Epithelial cell of esophagus (primary cell): ENCODE measurements at regions not wholly inside any gene's neighbourhood (a gene's known extent, or its start where the extent isn't known, plus 50 kb on each side); places are given as distances from the start of the nearest gene placed in this dataset.

ENCODE experiments used
- DNase-seq: peaks from one replicate; pipeline ENCODE4 v3.0.0; 2010; ENCODE audit warnings: low read depth
- H3K4me3 ChIP-seq: 2 replicates; pipeline ENCODE4 v1.5.1; 2011; ENCODE audit warnings: mild to moderate bottlenecking, low read length, control low read depth
- TF ChIP-seq, protein P1 (sequence below): IDR thresholded peaks from 2 replicates; pipeline ENCODE4 v1.5.1; 2011; ENCODE audit warnings: low read depth, mild to moderate bottlenecking, low read length, control low read depth, inconsistent platforms; ENCODE audit not compliant: insufficient read depth; ENCODE audit errors: missing control alignments

GRCh38 chr3:28039234-28039633 lies 202.2 kb upstream of the CMC1 start:
- no peak for DNase-seq
- TF ChIP-seq, protein P1, sequence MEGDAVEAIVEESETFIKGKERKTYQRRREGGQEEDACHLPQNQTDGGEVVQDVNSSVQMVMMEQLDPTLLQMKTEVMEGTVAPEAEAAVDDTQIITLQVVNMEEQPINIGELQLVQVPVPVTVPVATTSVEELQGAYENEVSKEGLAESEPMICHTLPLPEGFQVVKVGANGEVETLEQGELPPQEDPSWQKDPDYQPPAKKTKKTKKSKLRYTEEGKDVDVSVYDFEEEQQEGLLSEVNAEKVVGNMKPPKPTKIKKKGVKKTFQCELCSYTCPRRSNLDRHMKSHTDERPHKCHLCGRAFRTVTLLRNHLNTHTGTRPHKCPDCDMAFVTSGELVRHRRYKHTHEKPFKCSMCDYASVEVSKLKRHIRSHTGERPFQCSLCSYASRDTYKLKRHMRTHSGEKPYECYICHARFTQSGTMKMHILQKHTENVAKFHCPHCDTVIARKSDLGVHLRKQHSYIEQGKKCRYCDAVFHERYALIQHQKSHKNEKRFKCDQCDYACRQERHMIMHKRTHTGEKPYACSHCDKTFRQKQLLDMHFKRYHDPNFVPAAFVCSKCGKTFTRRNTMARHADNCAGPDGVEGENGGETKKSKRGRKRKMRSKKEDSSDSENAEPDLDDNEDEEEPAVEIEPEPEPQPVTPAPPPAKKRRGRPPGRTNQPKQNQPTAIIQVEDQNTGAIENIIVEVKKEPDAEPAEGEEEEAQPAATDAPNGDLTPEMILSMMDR, result no peak
- H3K4me3 ChIP-seq, result no peak overlapping the region

DNA sequence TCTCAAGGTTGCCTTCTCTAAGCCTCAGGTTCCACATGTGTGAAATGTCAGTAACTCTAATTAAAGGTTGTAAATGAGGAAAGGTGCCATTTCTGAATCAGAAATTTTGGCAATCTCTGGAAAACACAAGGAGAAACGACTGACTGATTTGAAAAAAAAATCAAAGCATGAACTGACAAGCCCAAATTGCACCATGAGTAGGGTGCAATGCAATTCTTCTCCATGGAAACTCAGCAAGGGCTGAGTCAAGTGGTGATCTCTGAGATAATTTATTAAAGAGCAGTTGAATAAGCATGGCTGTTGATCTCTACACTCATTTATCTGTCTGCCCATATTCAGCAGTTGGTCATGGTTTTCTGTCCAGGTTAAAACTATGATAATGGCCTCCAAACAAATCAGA lies 201.6 kb upstream of the CMC1 start:
- no peak overlapping the region for H3K4me3 ChIP-seq
- DNase-seq, result peak; percentile 65
- TF ChIP-seq, protein P1, result no peak

DNA sequence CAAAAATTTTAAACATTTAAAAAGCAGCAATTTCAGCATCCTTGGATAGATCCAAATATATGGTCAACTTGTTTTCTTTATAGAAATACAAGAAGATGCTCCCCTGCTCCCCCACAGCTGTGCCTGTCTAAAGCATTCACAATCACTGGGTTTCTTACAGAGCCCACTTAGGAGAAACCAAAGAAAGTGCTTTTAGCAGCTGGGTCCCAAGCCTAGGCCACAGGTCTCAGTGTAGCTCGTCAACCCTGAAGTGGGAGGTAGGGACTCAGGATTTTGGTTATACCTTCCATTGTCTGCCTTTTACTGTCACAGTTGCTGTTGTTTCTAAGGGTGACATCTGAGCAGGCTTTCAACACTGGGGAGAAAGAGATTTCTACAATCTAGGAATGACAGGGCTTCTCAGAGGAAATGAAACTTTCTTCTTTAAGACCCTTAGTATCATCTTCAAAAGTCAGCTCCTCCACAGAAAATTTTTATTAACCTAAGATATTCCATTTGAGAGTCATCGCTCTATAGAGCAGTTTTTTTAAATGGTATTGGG lies 199.3 kb upstream of the CMC1 start:
- no peak overlapping the region for H3K4me3 ChIP-seq
- DNase-seq, result no peak
- TF ChIP-seq, protein P1, result no peak

- H3K4me3 ChIP-seq, result no peak overlapping the region
- TF ChIP-seq, protein P1, result no peak
- no peak for DNase-seq
Observed at GRCh38 chr3:28042707-28043106, 198.7 kb upstream of the CMC1 start.

GRCh38 chr3:28050120-28050519 lies 191.3 kb upstream of the CMC1 start:
- no peak for DNase-seq
- TF ChIP-seq, protein P1, result no peak
- H3K4me3 ChIP-seq, result no peak overlapping the region

GRCh38 chr3:28050885-28051284 lies 190.5 kb upstream of the CMC1 start:
- peak; percentile 98 for DNase-seq
- H3K4me3 ChIP-seq, result no peak overlapping the region
- TF ChIP-seq, protein P1, result no peak

DNA sequence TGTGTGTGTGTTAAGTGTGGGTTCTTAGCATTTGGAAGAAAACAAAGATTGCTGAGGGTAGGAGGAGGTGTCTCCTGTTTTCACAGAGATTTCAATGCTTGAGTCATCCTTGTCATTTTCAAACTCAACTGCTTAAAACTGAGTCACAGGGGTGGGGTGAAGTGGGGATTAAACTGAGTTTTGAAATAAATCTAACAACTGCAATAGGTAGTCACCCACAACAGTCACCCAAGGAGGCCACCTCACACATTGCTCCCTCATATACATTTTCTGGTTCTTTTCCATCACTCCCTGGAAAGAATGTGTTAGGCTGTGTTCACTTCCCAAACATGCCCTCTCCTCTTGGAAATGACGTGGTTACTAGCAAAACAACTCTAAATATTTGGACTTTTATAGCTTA lies 187.7 kb upstream of the CMC1 start:
- H3K4me3 ChIP-seq, result no peak overlapping the region
- TF ChIP-seq, protein P1, result no peak
- DNase-seq, result peak; percentile 86
